Coronary artery (tissue), 2 donors: ENCODE measurements at regions not wholly inside any gene's neighbourhood (a gene's known extent, or its start where the extent isn't known, plus 50 kb on each side); places are given as distances from the start of the nearest gene placed in this dataset.
A peak's percentile ranks its signal among the peaks of the same experiment; 100 is the strongest.

Source experiments
- DNase-seq: peaks from one replicate; pipeline ENCODE4 v3.0.0-alpha.2; 2017; ENCODE audit warnings: low spot score
- H3K27ac ChIP-seq, 2 donors: fragments of 200-600 bp; sonication (generic); one replicate each; pipeline ENCODE4 v1.5.1; 2016 to 2019
- H3K4me3 ChIP-seq: fragments of 200-600 bp; sonication (generic); 2 replicates; pipeline ENCODE4 v1.5.1; 2016; ENCODE audit warnings: mild to moderate bottlenecking, moderate library complexity
- TF ChIP-seq, protein P1 (sequence below): fragments of 200-600 bp; sonication (generic); IDR thresholded peaks from one replicate; pipeline ENCODE4 v1.5.1; 2019; ENCODE audit warnings: antibody characterized with exemption

DNA sequence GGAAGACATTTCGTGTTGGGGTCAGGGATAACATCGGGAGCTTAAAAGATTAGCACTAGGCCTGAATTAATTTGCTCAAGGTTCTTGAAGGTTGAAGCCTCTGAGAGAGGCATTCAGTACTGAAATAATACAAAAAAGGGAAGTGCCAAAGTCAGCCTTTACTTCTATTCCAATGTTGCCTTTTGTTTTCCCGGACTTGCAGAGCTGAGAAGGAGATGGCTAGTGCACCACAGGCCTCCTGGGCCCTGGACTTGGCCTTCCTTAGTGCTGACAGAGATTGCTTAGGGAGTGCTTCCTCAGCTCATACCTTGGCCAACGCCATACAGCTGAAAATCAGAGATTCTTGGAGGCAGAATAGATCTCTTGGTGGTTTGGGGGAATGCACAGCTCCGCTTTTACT, 333.6 kb upstream of the TBL1XR1 start:
- Histone ChIP-seq H3K4me3 (no peak overlapping the region), H3K27ac (peak overlapping the region in 1 of 2 donors; percentile 85)
- DNase-seq = no peak
- TF ChIP-seq, protein P1, sequence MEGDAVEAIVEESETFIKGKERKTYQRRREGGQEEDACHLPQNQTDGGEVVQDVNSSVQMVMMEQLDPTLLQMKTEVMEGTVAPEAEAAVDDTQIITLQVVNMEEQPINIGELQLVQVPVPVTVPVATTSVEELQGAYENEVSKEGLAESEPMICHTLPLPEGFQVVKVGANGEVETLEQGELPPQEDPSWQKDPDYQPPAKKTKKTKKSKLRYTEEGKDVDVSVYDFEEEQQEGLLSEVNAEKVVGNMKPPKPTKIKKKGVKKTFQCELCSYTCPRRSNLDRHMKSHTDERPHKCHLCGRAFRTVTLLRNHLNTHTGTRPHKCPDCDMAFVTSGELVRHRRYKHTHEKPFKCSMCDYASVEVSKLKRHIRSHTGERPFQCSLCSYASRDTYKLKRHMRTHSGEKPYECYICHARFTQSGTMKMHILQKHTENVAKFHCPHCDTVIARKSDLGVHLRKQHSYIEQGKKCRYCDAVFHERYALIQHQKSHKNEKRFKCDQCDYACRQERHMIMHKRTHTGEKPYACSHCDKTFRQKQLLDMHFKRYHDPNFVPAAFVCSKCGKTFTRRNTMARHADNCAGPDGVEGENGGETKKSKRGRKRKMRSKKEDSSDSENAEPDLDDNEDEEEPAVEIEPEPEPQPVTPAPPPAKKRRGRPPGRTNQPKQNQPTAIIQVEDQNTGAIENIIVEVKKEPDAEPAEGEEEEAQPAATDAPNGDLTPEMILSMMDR = no peak

DNA sequence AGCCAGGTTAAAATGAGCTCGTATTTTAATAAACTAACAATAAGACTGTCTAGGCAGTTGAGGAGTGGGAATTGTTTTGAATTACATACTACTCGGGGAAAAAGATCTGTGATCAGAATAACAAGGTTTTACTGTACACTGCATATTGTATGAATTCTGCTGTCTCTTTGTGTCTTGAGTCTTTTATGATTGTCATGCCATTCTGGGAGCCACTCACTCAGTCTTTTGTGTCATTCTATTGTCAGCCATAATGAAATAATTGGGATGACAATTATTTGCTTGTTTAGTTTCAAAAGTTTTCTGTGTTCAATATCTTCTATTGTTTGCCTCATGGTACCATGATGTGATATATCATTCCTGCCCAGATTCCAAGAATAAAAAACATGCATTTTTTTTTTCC, 339.6 kb upstream of the TBL1XR1 start:
- Histone ChIP-seq H3K27ac (no peak overlapping the region), H3K4me3 (no peak overlapping the region)
- DNase-seq = no peak
- TF ChIP-seq, protein P1 = no peak

DNA sequence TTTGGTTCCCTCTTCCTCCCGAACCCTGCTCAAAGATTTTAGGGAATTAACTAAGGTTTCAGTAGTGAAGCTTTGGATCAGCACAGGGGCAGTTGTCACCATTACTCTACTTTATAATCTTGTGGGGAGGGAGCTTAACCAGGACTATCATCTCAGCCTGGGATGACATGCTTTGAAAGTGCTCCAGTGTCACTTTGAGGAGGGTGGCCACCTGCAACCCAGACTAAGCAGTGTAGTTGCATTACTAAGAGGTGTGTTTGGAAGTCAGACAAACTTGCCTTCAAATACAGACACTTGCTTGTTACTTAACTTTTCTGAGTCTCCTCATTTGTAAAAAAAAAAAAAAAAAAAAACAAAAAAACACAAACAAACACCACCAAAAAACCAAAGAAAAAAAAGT, 340.3 kb upstream of the TBL1XR1 start:
- DNase-seq = no peak
- Histone ChIP-seq H3K27ac (peak overlapping the region; percentile 14 to 16), H3K4me3 (no peak overlapping the region)
- TF ChIP-seq, protein P1 = no peak

DNA sequence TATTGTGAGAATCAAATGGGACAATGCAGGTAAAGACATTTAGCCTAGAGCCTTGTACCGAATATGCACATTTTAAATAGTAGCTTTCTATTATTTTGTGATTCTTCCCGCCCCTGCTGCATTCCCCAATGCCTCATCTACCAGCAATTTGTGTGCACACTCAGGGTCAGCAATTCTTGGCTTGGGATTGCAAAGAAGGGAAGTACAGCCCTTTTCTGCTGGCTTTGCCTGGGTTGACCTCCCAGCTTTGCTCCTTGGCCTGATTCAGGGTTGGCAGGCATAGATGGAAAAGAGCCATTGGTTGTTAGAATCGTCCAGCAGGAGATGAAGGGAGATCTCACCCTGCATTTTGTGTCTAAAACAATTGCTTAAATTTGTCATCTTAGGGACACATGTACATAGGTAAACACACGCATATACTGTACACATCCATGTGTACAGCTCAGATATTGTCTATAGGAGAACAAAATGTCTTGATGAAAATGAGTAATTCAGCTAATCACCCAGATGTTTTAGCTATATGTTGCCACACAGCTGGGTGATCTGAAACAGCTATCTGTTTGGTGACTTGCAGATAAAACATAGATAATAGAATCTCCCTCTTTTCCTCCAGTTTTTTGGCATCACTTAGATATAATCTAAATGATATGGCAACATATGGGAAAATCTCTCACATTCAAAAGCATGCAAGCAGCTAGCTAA, 340.9 kb upstream of the TBL1XR1 start:
- TF ChIP-seq, protein P1 = no peak
- no peak for DNase-seq
- Histone ChIP-seq H3K4me3 (no peak overlapping the region), H3K27ac (peak overlapping the region; percentile 14 to 54)

DNA sequence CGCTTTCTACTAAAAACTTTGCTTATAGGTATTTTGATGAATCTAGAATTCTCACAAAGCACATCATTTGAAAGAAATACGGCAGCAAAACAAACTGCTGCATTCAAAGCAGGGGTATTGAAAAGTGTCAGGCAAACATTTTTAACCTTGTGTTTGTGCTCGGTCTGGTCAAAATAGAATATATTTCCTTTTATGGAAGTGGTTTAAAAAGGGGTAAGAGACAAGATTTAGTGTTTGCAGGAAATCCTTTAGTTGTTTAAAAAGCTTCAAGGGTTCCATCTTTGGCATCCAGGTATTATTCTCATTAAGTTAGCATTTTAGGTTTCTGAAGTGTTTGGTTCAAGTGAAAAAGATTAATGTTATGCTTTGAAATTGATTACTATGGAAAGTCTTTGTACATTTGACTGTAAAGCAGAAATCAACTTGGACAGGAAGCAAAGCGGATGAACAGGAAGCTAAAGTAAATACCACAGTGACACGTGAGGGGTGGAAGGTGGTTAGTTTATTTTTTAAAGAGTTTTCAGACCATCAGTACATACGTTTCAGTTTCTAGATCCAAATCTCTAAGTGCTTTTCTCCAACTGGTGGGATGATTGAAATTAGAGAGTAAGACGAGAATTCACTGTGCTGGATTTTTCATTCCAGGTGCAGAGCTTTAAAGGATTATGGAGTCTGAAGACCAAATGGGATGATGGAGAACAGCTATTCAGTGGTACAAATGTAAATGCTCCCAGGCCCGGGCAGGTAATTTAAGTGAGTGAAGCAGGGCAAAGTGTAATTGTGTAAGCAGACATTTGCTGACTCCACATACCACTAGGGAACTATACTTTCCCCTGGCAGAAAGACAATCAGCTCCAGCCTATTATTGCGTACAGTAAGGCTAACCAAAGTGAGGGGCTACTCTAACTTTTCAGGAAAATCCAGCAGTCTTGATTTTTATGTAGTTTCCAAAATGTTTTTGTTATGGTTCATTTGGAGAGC, 341.8 kb upstream of the TBL1XR1 start:
- TF ChIP-seq, protein P1 = no peak
- Histone ChIP-seq H3K27ac (peak overlapping the region in 1 of 2 donors; percentile 54), H3K4me3 (no peak overlapping the region)
- no peak for DNase-seq

DNA sequence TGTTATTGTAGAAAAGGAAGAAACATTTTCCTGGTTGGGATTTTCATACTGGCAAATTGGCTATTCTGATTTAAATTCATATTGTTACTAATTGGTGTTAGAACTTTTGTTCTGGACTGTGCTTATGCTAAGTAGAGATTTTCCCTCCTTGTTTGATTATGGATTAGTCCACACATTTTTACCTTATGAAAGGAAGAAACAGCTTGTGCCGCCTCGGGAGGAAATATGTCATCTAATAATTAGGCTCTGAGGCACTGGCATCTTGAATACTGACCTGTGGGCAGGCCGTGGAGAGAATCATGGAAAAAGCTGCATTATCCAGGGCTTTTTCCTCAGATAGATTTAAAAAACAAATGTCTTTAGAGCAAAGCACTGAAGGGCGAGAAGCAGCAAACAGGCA, 344.3 kb upstream of the TBL1XR1 start:
- no peak for DNase-seq
- H3K4me3 ChIP-seq = no peak overlapping the region
- TF ChIP-seq, protein P1 = no peak
- H3K27ac ChIP-seq = no peak overlapping the region
